HG02884 (cell line): ENCODE measurements at regions not wholly inside any gene's neighbourhood (a gene's known extent, or its start where the extent isn't known, plus 50 kb on each side); places are given as distances from the start of the nearest gene placed in this dataset.
"Not testable (repeated sequence)": the region's sequence is repeated elsewhere in the genome, so short reads cannot be mapped to it uniquely, and the experiment has no call there.

Experiments
- ATAC-seq: cut with Tn5 transposase; IDR thresholded peaks from one replicate; pipeline ENCODE4 v1.9.1; 2021; ENCODE audit warnings: mild to moderate bottlenecking, moderate library complexity; ENCODE audit not compliant: unreplicated experiment

- ATAC-seq = no peak
Measured at GRCh38 chr4:60581919-60582536, 618.1 kb upstream of the ADGRL3 start.

DNA sequence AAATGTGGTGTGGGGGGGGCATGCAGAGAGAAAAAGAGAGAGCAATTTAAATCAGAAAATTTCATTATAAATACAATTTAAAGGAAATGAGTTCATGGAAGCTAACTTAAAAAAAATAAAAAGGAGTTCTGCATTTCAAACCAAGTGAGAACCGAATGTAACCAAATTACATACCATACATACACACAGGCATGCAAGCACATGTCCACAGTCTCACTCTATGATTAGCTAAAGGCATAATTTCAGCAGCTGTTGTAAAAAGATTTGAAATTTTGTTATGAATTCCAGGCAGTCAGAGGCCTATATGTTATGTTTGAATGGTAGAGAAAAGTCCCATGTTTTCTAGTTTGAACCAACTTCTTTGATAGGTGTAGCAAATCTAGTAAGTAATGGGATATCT, 611.6 kb upstream of the ADGRL3 start:
- no peak for ATAC-seq

- no peak for ATAC-seq
Measured at GRCh38 chr4:60589425-60589824, 610.7 kb upstream of the ADGRL3 start.

- ATAC-seq = no peak
Measured at GRCh38 chr4:60590116-60590515, 610.0 kb upstream of the ADGRL3 start.

- ATAC-seq = no peak
Measured at GRCh38 chr4:60605646-60606354, 594.3 kb upstream of the ADGRL3 start.

- ATAC-seq = no peak
Measured at GRCh38 chr4:60611762-60612496, 588.2 kb upstream of the ADGRL3 start.

DNA sequence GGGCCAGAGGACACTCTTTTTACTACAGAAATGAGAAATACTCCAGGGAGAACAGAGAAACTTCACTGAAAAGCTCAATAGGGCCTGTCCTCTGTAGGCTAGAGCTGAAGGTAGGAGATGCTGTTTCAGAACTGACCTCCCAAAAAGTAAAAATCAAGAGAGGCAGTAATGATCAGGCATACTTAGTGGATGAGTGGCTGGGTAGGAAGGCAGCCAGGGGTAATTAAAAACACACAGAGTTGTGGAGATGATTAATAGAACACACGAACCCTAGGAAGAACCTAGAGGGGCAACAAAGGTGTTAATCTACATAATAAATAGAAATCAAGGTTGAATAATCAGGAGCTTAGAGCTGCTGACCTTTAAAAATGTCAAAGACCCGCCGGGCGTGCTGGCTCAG, 582.4 kb upstream of the ADGRL3 start:
- no peak for ATAC-seq

- no peak for ATAC-seq
Measured at GRCh38 chr4:60619531-60620305, 580.4 kb upstream of the ADGRL3 start.

DNA sequence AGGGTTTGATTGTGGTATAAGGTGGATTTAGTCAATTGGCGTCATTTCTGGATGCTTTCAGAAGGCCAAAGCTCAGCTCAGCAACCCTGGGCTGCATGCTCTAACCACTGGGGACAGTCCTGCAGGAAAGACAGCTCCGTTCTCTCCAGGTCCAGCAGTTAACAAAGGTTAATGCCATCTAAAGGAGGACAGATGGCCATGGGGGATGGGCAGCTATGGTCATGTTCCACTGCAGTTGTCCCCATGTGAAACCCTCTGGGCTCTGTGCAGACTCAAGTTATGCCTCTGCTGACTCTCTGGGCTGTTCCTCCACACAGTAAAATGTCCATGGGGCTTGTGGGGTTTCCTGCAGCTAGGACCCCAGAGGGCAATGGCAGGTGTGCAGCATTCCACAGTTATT, 562.1 kb upstream of the ADGRL3 start:
- ATAC-seq = no peak

- no peak for ATAC-seq
Measured at GRCh38 chr4:60648774-60649173, 551.4 kb upstream of the ADGRL3 start.

DNA sequence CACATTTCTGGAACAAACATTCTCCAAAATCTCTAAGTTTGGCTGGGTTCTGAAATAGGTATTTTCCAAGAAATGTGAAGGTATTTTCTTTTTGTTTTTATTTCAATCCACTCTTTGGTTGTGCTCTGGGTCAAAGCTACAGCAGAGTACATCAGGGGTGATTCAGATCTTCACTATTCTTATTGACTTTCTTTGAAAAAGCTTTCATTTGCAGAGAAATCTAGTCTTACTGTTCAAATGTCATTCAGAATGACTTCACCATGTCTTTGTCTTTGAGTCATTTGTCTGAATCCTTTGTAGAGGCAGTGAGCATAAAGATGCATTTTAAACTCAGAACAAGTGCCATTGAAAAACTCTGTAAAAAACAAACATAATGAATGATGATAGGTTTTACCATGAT, 547.2 kb upstream of the ADGRL3 start:
- no peak for ATAC-seq

- no peak for ATAC-seq
Measured at GRCh38 chr4:60655356-60655755, 544.8 kb upstream of the ADGRL3 start.

DNA sequence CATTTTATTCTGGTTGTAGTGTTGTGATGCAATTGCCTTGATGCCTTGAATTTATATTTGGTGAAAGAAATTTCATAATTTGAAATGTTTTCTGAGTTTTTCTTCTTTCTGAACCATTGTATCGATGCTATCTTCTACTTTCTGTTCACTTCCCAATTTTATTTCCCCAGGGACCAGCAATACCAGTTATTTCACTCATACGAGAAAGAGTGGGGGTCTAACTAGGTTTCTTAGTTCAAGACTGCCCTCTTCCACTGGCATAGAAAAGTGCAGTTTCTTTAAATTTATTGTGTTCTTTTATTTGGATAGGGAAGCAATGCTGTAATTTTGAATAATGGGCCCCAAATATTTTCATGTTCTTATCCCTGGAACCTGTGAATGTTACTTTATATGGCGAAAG, 544.0 kb upstream of the ADGRL3 start:
- ATAC-seq = no peak

DNA sequence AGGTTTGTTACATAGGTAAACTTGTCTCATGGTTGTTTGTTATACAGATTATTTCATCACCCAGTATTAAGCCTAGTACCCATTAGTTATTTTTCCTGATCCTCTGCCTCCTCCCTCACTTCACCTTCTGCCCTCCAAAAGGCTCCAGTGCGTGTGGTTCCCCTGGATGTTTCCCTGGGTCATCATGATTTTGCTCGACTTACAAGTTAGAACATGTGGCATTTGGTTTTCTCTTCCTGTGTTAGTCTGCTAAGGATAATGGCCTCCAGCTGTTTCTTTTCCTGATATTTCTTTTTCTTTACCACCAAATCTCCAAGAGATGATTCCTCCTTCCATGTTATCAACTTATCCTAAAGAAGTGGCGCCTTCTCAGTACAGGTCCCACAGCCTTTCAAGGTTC, 543.1 kb upstream of the ADGRL3 start:
- no peak for ATAC-seq

DNA sequence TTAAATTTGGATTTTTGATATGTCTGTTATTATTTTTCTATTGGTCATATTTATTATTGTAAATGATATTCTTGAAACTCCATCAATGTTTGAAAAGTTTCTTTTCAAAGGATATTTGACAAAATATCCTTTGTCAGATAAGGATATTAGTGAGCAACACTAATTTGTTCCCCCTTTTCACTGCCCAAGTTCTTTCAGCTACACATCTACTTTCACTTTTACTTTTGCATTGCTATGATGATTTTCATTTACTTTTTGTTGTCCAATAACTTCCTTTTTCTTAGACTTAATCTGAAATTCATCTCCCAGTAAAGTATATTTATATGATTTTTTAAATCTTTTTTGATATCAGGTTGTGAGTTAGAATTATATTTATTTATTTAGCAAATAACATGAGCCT, 542.3 kb upstream of the ADGRL3 start:
- no peak for ATAC-seq

DNA sequence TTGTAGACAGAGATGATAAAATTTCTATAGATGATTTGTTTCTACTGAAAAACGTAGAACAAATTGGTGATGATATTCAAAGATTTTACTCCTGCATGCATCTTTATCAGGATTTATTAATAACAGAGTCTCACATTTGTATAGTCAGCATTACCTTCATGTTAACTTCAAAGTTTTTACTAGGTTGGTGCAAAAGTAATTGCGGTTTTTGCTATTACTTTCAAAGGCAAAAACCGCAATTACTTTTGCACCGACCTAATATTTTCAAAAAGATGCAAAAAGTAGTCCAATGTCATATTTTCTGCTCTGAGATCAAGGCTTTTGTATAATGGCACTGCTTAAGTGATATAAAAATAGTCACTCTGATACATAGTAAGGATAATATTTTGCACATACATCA, 536.4 kb upstream of the ADGRL3 start:
- ATAC-seq = no peak

- ATAC-seq = no peak
Measured at GRCh38 chr4:60682901-60683300, 517.2 kb upstream of the ADGRL3 start.

DNA sequence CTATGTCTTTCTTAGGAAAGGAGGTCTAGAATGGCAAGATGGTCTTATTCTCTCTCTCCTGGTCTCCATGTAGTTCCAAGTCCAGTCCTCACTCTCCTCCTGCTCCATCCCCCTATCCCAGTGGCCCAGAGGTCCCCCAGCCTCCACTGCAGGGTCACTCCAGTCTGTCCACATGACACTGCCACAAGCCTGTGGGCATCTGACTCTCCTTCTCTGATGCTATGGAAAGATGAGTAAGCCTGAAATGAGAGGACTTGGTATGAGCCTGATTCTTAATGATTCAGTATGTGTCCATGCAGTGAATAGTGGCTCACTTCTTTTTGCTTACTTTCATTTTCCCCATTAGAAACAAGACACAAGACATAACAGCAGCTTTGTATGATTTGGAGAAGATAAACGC, 516.8 kb upstream of the ADGRL3 start:
- no peak for ATAC-seq

DNA sequence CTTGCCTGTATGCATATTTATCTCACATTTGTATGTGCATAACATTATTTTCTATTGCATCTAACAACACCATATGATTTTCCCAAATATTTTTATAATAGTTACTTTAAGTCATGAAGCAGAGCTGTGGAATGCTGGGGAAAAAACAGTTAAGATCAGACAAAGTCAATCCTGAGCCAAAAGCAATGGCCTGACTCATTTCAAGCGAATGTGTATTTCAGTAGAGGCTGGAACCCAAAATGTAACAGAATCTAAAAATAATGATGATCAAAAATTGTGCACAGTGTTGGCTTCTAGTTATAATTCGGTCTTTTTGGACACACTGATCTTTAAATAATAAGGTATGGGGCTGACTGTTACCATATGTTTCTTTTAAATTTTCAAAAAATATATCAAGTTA, 516.2 kb upstream of the ADGRL3 start:
- ATAC-seq = no peak

DNA sequence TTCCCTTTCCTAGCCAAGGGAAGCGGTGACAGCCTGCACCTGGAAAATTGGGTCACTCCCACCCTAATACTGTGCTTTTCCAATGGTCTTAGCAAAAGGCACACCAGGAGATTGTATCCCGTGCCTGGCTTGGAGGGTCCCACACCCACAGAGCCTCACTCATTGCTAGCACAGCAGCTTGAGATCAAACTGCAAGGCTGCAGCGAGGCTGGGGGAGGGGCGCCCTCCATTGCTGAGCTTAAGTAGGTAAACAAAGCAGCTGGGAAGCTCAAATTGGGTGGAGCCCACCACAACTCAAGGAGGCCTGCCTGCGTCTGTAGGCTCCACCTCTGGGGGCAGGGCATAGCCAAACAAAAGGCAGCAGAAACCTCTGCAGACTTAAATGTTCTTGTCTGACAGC, 504.1 kb upstream of the ADGRL3 start:
- not testable (repeated sequence) for ATAC-seq

DNA sequence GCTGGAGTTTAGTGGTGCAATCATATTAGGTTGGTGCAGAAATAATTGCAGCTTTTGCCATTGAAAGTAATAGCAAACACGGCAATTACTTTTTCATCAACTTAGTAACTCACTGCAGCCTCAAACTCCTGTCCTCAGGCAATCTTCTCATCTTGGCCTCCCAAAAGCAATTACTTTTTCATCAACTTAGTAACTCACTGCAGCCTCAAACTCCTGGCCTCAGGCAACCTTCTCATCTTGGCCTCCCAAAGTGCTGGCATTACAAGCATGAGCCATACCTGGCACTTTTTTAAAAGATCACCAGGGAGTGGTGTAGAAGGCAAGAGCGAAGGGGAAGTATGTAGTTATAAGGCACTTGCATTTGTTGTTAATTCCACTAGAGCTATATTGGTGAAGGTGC, 491.1 kb upstream of the ADGRL3 start:
- ATAC-seq = no peak
